Activated CD4-positive, alpha-beta T cell treated with anti-CD3 and anti-CD28 coated beads for 1 hour (primary cell): ENCODE measurements at regions not wholly inside any gene's neighbourhood (a gene's known extent, or its start where the extent isn't known, plus 50 kb on each side); places are given as distances from the start of the nearest gene placed in this dataset.
"Not testable (repeated sequence)": the region's sequence is repeated elsewhere in the genome, so short reads cannot be mapped to it uniquely, and the experiment has no call there.

Experiments used
- DNase-seq: peaks from one replicate; pipeline ENCODE4 v3.0.0-alpha.2; 2020

GRCh38 chr11:86144846-86145245, 76.0 kb upstream of the PICALM start:
- DNase-seq: no peak

DNA sequence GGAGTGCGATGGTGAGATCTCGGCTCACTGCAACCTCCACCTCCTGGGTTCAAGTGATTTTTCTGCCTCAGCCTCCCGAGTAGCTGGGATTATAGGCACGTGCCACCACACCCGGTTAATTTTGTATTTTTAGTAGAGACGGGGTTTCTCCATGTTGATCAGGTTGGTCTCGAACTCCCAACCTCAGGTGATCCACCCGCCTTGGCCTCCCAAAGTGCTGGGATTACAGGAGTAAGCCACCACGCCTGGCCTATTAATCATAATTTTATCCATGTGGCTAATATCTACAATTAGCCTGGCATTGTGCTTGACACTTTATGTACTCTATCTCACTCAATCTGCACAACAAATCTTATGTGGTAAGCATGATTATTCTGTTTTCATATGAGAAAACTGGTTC, 75.2 kb upstream of the PICALM start:
- not testable (repeated sequence) for DNase-seq

DNA sequence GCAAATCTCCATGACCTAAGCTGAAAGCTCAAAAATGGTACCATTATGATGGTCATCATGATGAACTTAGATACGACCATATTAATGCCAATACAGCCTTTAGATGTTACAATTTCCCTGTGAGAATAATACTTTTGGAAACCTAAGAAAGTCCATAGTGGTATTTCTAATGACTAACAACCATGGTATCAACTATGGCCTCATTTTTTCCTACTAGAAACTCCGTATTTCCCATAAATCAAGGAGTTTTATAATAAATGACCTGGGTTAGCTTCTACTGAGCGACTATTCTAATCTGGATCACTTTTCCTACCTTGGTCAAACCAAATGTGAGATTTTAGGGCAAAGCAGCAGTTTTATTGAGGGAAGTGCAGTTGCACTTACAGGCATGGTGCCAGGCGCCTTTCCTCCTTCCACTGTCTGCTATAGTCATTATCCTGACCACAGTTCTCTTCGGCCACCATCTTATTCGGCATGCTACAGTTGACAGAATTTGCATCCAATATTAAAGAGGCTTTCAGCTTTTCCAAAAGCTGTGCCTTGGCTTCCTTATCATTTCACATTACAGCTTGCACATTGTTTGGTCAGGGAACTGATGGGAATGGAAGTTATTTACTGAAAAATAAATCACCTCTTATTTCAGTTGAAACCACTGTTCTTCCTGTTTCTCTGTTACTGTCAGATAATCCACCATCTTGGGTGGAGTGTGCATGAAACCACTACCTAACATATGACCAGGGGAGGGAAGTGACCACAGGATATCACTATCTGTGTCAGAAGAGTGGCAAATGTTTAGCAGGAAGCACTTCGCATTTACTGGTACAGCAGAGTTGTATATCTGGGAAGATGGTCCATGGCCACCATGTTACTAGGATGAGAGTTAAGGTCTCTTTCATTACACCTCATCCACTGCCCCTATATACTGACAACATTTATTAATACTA, 74.5 kb upstream of the PICALM start:
- no peak for DNase-seq

DNA sequence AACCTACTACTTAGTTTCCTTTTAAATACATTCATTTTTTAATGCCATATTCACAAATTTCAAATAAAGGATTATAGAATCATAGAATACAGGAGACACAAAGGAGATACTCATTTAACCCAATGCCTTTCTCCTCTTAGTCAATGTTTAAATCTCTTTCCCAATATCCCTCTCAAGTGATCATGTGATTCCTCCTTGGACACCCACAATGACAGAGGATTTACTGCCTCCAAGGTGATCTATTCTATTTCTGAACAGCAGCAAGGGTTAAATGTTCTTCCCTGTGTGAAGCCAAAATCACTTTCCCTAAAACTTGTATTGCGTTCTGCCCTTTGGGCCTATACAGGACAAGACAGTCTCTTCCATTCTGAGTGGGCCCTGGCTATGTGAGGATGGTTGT, 73.3 kb upstream of the PICALM start:
- DNase-seq: no peak

DNA sequence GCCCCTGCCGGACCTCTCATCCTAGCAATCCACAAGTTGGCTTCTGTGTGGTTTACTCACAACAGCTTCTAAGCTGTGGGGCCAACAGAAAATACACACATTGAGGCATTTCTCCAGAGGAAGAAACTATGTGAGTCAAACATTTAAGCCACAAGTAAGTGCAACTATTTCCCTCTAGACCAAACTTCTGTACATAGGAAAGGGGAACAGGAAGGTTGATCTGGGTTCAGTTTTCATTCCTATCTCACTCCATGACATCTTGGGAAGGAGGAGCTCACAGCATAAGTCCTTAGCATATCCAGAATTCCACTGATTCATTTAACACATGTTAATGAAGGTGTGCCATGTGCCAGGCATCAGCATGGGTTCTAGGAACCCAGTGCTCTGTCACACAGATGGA, 72.8 kb upstream of the PICALM start:
- no peak for DNase-seq

DNA sequence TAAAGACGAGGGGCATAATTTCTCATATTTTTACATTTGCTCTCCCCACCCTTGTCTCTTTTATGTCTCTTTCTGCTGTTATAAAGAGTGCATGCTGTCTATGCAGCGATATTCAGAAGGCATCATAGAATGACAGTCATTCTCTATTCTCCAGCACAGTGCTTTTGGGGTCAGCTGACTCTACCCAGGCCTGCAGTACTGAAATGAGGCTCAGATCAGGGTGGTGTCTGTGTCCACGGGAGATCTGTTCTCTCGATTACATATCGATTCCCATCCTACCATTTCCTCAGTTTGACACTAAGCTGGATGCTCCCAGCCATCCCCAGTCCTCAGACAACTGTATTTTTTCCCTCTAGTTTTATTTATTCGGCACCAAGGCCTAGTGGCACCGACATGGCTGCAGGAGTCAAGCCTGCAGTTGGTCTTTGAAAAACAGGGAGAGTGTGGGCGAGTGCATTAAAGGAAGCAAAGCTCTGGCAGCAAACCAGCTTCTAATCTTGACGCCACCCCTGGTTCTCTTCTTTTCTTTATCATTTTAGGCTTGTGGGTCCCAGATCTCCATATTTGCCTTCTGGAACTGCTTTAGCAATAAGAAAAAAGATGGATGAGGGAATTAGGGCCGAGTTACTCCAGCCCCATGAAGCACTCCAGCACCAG, 71.6 kb upstream of the PICALM start:
- DNase-seq: no peak

DNA sequence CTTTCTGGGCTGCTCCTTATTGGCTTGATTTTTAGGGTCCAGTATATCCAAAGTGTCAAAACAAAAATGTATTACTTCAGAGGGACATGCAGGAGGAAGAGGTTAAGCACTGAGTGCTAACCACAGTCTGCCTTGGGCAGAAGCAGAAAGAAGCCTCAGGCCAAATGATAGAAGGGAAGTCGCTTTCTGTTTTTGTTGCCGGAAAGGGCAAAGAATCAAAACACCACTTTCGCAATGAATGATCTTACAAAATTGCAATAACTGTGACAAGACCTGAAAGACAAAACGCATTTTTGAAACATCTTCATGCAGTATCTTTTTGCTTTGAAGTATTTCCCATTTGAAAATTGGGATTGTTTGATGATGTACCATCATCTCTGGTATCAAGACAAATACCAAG, 70.1 kb upstream of the PICALM start:
- DNase-seq: no peak

DNA sequence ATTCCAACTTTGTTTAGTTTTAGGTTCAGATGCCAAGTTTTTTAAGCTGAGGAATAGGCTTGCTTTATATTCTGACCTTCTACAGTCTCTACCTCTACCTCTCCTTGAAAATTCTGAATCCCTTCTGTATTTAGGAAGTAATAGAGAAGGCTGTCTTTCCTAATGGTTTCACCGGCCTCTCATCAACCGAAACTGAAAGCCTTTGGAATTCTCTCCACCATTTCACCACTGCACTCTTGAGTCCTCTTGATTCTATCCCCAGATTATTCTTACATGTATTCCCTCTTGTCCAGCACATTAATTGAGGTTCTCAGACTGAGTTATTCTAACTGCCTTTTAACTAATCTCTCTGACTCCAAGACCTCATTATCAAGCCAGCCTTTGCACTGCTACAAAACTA, 67.7 kb upstream of the PICALM start:
- no peak for DNase-seq

GRCh38 chr11:86135319-86135714, 66.4 kb upstream of the PICALM start:
- no peak for DNase-seq

DNA sequence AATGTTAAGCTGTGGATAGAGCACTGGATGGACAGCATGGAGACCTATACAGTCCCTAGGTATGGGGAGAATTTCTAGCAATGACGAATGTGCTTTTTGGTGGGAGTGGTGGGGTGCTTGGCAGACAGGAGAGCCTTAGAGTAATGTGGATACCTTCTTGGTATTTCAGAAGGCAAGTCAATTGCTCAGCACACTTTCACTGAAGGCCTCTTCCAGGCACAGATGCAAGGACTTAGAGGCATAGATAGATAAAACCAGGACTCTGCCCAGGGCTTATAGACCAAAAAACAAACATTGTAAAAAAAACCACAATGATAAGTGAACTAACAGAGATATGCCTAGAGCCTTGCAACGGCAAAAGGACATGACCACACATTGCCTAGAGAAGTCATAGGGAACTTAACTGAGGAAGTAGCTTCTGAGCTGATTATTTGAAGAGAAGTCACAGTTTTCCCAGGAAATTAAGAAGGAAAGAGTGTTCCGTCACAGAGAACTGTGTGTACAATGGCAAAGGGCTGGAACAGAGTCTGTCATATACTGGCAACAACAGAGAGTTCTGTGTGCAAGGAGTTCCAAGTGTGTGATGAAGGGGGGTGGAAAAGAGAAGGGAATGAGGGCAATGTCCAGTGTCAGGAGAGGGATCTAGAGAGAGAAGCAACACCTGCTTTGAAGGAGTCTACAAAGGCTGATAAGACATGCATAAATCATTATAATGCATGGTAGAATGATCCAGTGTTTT, 65.9 kb upstream of the PICALM start:
- no peak for DNase-seq

DNA sequence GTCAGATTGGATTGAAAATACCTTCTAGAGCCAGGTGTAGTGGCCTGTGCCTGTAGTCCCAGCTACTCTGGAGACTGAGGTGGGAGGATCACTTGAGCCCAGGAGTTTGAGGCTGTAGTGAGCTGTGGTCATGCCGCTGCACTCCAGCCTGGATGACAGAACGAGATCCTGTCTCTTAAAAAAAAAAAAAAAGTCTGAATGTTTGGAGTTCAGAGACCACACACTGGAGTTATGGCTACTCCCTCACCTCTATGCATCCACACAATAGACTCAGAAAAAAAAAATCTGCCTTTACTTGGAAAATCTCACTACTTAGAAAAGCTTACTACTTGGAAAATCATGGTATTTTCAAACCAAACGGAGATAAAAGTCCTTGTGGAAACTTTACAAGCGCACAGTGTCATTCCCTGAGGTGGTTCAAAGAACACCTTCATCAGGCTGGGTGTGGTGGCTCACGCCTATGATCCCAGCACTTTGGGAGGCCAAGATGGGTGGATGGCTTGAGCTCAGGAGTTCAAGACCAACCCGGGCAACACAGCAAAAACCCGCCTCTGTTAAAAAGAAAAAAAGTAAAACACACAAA, 63.9 kb upstream of the PICALM start:
- DNase-seq: no peak

GRCh38 chr11:86129740-86130540, 61.1 kb upstream of the PICALM start:
- DNase-seq: no peak

- no peak for DNase-seq
These were observed 60.0 kb upstream of the PICALM start for GRCh38 chr11:86128914-86129313.

GRCh38 chr11:86126862-86127261, 58.0 kb upstream of the PICALM start:
- no peak for DNase-seq

- DNase-seq: no peak
These were observed 55.7 kb upstream of the PICALM start for GRCh38 chr11:86124251-86125233.

GRCh38 chr11:86122773-86123172, 53.9 kb upstream of the PICALM start:
- DNase-seq: no peak

DNA sequence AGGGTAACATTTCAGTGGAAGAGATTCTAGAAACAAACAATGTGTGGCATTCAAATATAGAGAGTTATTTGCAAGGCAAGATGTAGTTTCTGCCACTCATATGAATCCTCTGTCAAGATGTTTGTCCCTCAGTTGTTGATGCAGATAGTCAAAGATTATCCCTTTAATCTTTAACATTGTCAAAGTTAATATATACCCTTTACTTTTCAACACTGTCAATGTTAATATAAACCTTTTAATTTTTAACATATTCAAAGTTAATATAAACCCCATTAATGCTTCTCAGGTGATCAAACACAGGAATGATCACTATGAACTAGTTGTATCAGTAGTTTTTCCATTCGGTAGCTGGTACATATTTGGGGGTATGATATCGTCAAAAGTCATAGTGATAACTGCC, 51.9 kb upstream of the PICALM start:
- DNase-seq: no peak

DNA sequence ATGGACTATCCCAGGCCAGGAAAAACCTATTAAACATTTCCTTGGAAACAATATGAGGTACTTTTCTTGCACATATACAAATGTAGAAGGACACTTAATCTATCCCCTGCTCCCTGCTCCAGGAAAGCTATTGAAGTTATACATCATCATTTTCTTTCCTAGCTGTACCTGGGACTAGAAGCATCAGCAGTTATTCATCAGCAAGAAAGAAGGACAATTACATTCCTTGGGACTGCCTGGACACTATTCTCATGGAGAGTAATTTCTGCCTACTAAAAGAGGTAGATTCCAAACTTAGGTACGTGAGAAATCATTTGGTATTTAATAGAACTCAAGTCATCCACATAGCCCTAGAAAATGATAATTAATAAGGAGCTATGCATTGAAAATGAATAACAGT, 51.0 kb upstream of the PICALM start:
- no peak for DNase-seq

DNA sequence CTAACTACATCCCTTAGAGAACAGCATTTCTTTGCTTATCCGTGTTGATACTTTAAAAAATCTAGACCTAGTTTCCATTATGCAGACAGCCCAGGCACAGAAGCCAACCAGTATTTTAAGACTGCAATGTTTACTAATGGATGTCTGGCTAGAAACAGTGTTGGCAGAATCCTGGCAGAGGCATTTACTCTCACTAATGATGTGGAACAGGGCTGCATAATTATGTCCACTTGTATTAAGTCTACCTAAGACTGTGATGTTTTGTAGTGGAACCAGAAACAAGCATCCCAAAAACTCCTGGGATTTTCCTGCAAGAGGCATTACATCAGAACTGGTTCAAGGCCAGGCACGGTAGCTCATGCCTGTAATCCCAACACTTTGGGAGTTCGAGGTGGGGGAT, 50.2 kb upstream of the PICALM start:
- no peak for DNase-seq
